BJ (cell line): ENCODE measurements at regions not wholly inside any gene's neighbourhood (a gene's known extent, or its start where the extent isn't known, plus 50 kb on each side); places are given as distances from the start of the nearest gene placed in this dataset.
A peak's percentile ranks its signal among the peaks of the same experiment; 100 is the strongest.

Source experiments
- CTCF ChIA-PET: fragments of 350-600 bp; formaldehyde crosslinking; extraction: SDS; loops from one replicate; lab custom pipeline; 2021; ENCODE audit warnings: antibody characterized with exemption, inconsistent platforms; lab: Yijun Ruan, JAX
- POLR2A ChIA-PET: fragments of 300-600 bp; sonication (Branson Sonifier 250); formaldehyde crosslinking; extraction: SDS; loops from one replicate; lab custom pipeline; 2021; ENCODE audit warnings: antibody characterized with exemption; lab: Charles Lee
- DNase-seq: peaks from one replicate; pipeline ENCODE4 v3.0.0-alpha.2; 2011; ENCODE audit warnings: low read depth
- H3K27me3 ChIP-seq: 2 replicates; pipeline ENCODE4 v1.6.0; 2011; ENCODE audit warnings: low read length; ENCODE audit not compliant: control insufficient read depth, insufficient read depth
- H3K36me3 ChIP-seq: 2 replicates; pipeline ENCODE4 v1.5.1; 2011; ENCODE audit warnings: low read length; ENCODE audit not compliant: control insufficient read depth, insufficient read depth
- H3K4me3 ChIP-seq: 2 replicates; pipeline ENCODE4 v1.5.1; 2011; ENCODE audit warnings: low read depth, mild to moderate bottlenecking, control low read depth, low read length
- CTCF ChIP-seq: IDR thresholded peaks from 2 replicates; pipeline ENCODE4 v1.5.1; 2011; ENCODE audit warnings: low read depth, mild to moderate bottlenecking, control low read depth, inconsistent platforms, low read length, moderate library complexity; ENCODE audit not compliant: insufficient read depth

- no peaks in the 10 kb centered on the region for H3K36me3 ChIP-seq
- ChIA-PET CTCF (interaction anchor here (0.7 kb wide), 1 partner anchor 11 kb away, joined by 3 read pairs; no protein-coding TSS in a partner anchor), POLR2A (no interaction called here)
- H3K27me3 ChIP-seq, result no peaks in the 10 kb centered on the region
- 0 out of 2 replicates have a peak, but pooled peaks have one; percentile 16 for TF ChIP-seq CTCF
- no peak overlapping the region for H3K4me3 ChIP-seq
- no peak for DNase-seq
Observed at GRCh38 chr6:169950558-169950957, 199.1 kb downstream of the ERMARD start.

GRCh38 chr6:169949511-169950097, 198.2 kb downstream of the ERMARD start:
- ChIA-PET POLR2A (no interaction called here), CTCF (interaction anchor here (0.7 kb wide), 1 partner anchor 10 kb away, joined by 3 read pairs; no protein-coding TSS in a partner anchor)
- H3K36me3 ChIP-seq, result no peaks in the 10 kb centered on the region
- H3K27me3 ChIP-seq, result no peaks in the 10 kb centered on the region
- no peak for TF ChIP-seq CTCF
- no peak for DNase-seq
- no peak overlapping the region for H3K4me3 ChIP-seq

- ChIA-PET CTCF (no interaction called here), POLR2A (no interaction called here)
Observed at GRCh38 chr6:169946971-169947370, 195.5 kb downstream of the ERMARD start.

GRCh38 chr6:169945117-169945516, 193.7 kb downstream of the ERMARD start:
- TF ChIP-seq CTCF, result no peak
- Histone ChIP-seq H3K4me3 (no peak overlapping the region), H3K36me3 (no peaks in the 10 kb centered on the region), H3K27me3 (no peaks in the 10 kb centered on the region)
- CTCF ChIA-PET, result interaction anchor here (1.0 kb wide), 1 partner anchor 54 kb away, joined by 3 read pairs; no protein-coding TSS in a partner anchor
- no peak for DNase-seq
- POLR2A ChIA-PET, result no interaction called here

More at GRCh38 chr6:169946971-169947370, 195.5 kb downstream of the ERMARD start:
- Histone ChIP-seq H3K4me3 (no peak overlapping the region), H3K27me3 (no peaks in the 10 kb centered on the region), H3K36me3 (no peaks in the 10 kb centered on the region)
- no peak for DNase-seq
- no peak for TF ChIP-seq CTCF

GRCh38 chr6:169944415-169944814, 193.0 kb downstream of the ERMARD start:
- DNase-seq, result no peak
- TF ChIP-seq CTCF, result no peak
- ChIA-PET CTCF (interaction anchor here (0.7 kb wide), 1 partner anchor 635 kb away, joined by 3 read pairs; no protein-coding TSS in a partner anchor), POLR2A (no interaction called here)
- no peaks in the 10 kb centered on the region for H3K36me3 ChIP-seq
- no peaks in the 10 kb centered on the region for H3K27me3 ChIP-seq
- no peak overlapping the region for H3K4me3 ChIP-seq
